OCI-LY3 (cell line): ENCODE measurements at regions not wholly inside any gene's neighbourhood (a gene's known extent, or its start where the extent isn't known, plus 50 kb on each side); places are given as distances from the start of the nearest gene placed in this dataset.

ENCODE experiments used
- CTCF ChIP-seq: fragments of 200-600, 300-600 bp; sonication (generic); IDR thresholded peaks from 2 replicates; pipeline ENCODE4 v1.5.1; 2014; ENCODE audit warnings: antibody characterized with exemption, low read length, low read depth
- EZH2phosphoT487 ChIP-seq: fragments of 200-600 bp; shearing (Covaris generic); IDR thresholded peaks from 2 replicates; pipeline ENCODE4 v1.6.1; 2018; ENCODE audit warnings: antibody characterized with exemption, mixed run types, low read depth

GRCh38 chr7:91719008-91719407 lies 161.5 kb downstream of the MTERF1 start:
- TF ChIP-seq CTCF: no peak
- no peak for TF ChIP-seq EZH2phosphoT487
